ENCODE measurements at regions not wholly inside any gene's neighbourhood (a gene's known extent, or its start where the extent isn't known, plus 50 kb on each side); places are given as distances from the start of the nearest gene placed in this dataset.

- peaks cover 56% of the 10 kb centered on the region for H3K9me3 ChIP-seq (ENCODE audit: control insufficient read depth, insufficient read depth, low read length)
- no peak overlapping the region for H2BK15ac ChIP-seq (ENCODE audit: low read depth, low read length)
- dilution Hi-C loops (cut with HindIII; ENCODE audit: low sequenced_read_pairs, unreplicated experiment) (no loop called here), in situ Hi-C loops (cut with MboI; ENCODE audit: low sequenced_read_pairs) (no loop called here), intact Hi-C loops (cut with micrococcal nuclease) (no loop called here)
- no peak overlapping the region for H3K4ac ChIP-seq (ENCODE audit: low read depth, low read length)
- H2AK5ac ChIP-seq (ENCODE audit: low read depth, low read length), result no peak overlapping the region
- peak overlapping the region; percentile 61 for H2AFZ ChIP-seq (replicated peaks; ENCODE audit: low read length, poor library complexity)
- H3K27me3 ChIP-seq (ENCODE audit: control insufficient read depth, insufficient read depth, low read length), result no peaks in the 10 kb centered on the region
- ChIA-PET POLR2A (ENCODE audit: unreplicated experiment) (no interaction called here), CTCF (interaction anchor here (0.7 kb wide), 1 partner anchor 405 kb away, joined by 3 read pairs; no protein-coding TSS in a partner anchor)
- H3K14ac ChIP-seq (replicated peaks; ENCODE audit: low read depth, low read length), result no peak overlapping the region
- H3K18ac ChIP-seq (ENCODE audit: low read depth, low read length), result no peak overlapping the region
- no TSS peak for BruUV-seq (replicated peaks)
- H2BK5ac ChIP-seq (ENCODE audit: low read depth, low read length, poor library complexity, severe bottlenecking), result no peak overlapping the region
- H3K27ac ChIP-seq (ENCODE audit: insufficient read depth, low read length), result no peak overlapping the region
- no peaks in the 10 kb centered on the region for H3K36me3 ChIP-seq (ENCODE audit: control insufficient read depth, insufficient read depth, low read length)
- DNase-seq, result no peak
- no peak for ATAC-seq (ENCODE audit: low read depth)
- H4K20me1 ChIP-seq (ENCODE audit: insufficient read depth, low read length), result no peaks in the 10 kb centered on the region
- no peaks in the 10 kb centered on the region for H3K4me1 ChIP-seq (ENCODE audit: control insufficient read depth, insufficient read depth, low read length)
- no peak overlapping the region for H2BK120ac ChIP-seq (ENCODE audit: low read depth, low read length)
- H2BK20ac ChIP-seq (ENCODE audit: low read depth, low read length), result no peak overlapping the region
- no peak overlapping the region for H4K8ac ChIP-seq (ENCODE audit: low read depth in 2 of 2, low read length in 2 of 2)
- no peaks in the 10 kb centered on the region for H3K9me1 ChIP-seq (ENCODE audit: insufficient read depth, low read length)
- H2AK9ac ChIP-seq (replicated peaks; ENCODE audit: low read depth, low read length, poor library complexity), result no peak overlapping the region
- no peaks in the 10 kb centered on the region for H3K79me1 ChIP-seq (ENCODE audit: low read depth in 1 of 2, low read length in 2 of 2)
- TF ChIP-seq, protein P1, sequence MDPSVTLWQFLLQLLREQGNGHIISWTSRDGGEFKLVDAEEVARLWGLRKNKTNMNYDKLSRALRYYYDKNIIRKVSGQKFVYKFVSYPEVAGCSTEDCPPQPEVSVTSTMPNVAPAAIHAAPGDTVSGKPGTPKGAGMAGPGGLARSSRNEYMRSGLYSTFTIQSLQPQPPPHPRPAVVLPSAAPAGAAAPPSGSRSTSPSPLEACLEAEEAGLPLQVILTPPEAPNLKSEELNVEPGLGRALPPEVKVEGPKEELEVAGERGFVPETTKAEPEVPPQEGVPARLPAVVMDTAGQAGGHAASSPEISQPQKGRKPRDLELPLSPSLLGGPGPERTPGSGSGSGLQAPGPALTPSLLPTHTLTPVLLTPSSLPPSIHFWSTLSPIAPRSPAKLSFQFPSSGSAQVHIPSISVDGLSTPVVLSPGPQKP (IDR thresholded peaks at IDR 0.05; ENCODE audit: borderline replicate concordance, low read depth, low read length), result no peak
- TF ChIP-seq, protein P2, sequence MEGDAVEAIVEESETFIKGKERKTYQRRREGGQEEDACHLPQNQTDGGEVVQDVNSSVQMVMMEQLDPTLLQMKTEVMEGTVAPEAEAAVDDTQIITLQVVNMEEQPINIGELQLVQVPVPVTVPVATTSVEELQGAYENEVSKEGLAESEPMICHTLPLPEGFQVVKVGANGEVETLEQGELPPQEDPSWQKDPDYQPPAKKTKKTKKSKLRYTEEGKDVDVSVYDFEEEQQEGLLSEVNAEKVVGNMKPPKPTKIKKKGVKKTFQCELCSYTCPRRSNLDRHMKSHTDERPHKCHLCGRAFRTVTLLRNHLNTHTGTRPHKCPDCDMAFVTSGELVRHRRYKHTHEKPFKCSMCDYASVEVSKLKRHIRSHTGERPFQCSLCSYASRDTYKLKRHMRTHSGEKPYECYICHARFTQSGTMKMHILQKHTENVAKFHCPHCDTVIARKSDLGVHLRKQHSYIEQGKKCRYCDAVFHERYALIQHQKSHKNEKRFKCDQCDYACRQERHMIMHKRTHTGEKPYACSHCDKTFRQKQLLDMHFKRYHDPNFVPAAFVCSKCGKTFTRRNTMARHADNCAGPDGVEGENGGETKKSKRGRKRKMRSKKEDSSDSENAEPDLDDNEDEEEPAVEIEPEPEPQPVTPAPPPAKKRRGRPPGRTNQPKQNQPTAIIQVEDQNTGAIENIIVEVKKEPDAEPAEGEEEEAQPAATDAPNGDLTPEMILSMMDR (conservative IDR thresholded peaks at IDR 0.05; ENCODE audit: low read depth, low read length), result no peak
- TF ChIP-seq RCOR1 (IDR thresholded peaks at IDR 0.05; ENCODE audit: insufficient replicate concordance, low read length) (no peak), MXI1 (IDR thresholded peaks at IDR 0.05; ENCODE audit: borderline replicate concordance, low read depth, low read length) (no peak), NFE2L2 (IDR thresholded peaks at IDR 0.05; ENCODE audit: low read depth, low read length) (no peak), RFX5 (IDR thresholded peaks at IDR 0.05; ENCODE audit: low read depth, low read length) (no peak), BHLHE40 (IDR thresholded peaks at IDR 0.05; ENCODE audit: low read depth, low read length) (no peak), POLR2A (IDR thresholded peaks at IDR 0.05; ENCODE audit: low read depth, low read length) (no peak), MAFK (IDR thresholded peaks at IDR 0.05; ENCODE audit: low read depth, low read length) (no peak), SMC3 (IDR thresholded peaks at IDR 0.05; ENCODE audit: low read depth, low read length) (no peak), FOS (IDR thresholded peaks at IDR 0.05; ENCODE audit: low read depth, low read length) (no peak), USF2 (IDR thresholded peaks at IDR 0.05; ENCODE audit: low read depth, low read length) (no peak)
- H3K56ac ChIP-seq (ENCODE audit: extremely low read depth, insufficient read depth, low read length), result no peak overlapping the region
- 100% methylated on average over 1 of the region's 5 CpGs; no CpG with 5 or more reads in 1 of the 2 experiments for WGBS, 2 experiments (ENCODE audit: extremely low coverage in 2 of 2, insufficient read length in 1 of 2)
- no peak overlapping the region for H3K23ac ChIP-seq (ENCODE audit: low read depth, low read length)
- H4K5ac ChIP-seq (ENCODE audit: low read depth, low read length), result no peak overlapping the region
- no peak overlapping the region for H3K4me3 ChIP-seq (ENCODE audit: insufficient read depth, low read depth, low read length)
- no peak overlapping the region for H3K4me2 ChIP-seq (ENCODE audit: low read depth, low read length)
- no peak overlapping the region for H3K9ac ChIP-seq (ENCODE audit: low read depth, low read length)
- no peak overlapping the region for H4K91ac ChIP-seq (ENCODE audit: insufficient read depth, low read depth, low read length)
These were observed 204.1 kb downstream of the BCL11B start for GRCh38 chr14:99067927-99068326.

Measured in IMR-90 (cell line).